Activated T-cell treated with anti-CD3 and anti-CD28 coated beads for 1 hour (primary cell): ENCODE measurements at regions not wholly inside any gene's neighbourhood (a gene's known extent, or its start where the extent isn't known, plus 50 kb on each side); places are given as distances from the start of the nearest gene placed in this dataset.

Source experiments
- DNase-seq: peaks from one replicate; pipeline ENCODE4 v3.0.0-alpha.2; 2020; ENCODE audit warnings: low read depth

DNA sequence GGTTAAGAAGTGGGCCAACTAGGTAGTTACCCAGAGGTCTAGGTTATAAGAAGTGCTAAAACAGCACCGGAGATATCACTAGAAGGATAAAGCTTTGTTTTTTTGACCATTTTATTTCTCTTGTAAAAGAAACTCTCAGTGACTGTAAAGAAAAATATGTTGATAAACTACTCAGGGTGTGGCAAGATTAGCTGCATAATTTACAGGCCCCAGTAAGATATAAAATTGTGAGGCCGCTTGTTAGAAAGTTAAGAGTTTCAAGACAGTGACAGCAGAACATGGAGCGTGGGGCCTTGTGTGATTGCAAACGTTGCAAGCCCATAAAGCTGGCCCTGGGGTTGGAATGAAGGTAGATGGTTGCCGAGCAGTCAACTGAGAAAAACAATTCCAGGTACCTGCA, 263.7 kb upstream of the EEF2KMT start:
- no peak for DNase-seq

DNA sequence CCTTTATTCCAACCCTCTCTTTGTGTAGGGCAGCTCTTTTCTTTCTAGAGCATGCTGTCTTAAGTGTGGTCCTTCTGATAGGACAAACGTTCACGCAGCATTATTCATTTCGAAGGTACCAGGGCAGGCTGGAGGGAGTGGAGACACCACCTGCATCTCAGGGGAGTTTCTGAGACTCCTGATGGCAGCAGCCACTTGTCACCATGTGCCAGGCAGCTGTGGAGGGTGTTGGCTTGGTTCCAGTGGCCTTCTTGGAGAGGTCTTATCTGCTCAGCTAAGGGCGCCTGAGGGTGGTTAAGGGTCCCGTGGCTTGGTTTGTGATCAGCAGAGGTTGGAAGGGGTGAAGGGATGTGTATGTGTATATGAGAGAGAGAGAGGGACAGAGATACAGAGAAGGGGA, 257.1 kb upstream of the EEF2KMT start:
- DNase-seq, result no peak

DNA sequence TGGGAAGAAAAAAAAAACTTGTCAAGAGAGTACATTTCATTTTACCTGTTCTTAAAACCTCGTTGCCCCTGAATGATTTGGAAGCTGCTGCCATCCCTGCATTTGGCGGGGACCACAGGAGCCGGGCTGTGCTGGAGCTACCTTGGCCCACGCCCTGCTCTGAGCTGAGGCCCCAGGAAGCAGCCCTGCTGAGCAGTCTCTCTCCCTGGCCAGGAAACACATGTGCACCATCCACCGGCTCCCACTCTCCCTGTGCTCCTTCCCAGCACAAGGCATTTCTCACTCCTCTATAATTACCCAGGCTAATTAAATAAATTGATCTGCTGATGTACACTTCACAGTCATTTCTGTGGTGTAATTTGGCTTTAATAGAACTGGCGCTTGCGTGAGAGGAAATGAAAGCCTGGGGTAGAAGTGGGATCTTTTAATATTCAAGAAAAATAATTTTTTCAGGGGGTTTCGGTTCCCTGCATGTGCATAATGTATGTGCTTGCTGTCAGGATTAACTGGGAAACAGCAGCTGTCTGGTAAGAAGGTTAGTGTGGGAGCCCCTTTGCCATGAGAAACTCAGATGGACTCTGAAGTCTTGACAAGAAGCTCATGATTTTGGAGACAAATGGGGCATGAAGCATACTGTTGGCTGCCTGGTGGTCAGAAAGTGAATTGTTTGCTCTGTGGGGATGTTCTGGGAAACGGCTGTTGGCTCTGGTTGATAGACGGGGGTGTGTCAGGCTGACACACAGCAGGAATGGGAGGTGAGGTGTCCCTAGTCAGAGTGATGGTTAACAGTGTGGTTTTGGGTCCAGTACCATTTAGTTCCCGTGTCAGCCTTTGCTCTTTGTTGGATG, 252.3 kb upstream of the EEF2KMT start:
- DNase-seq, result no peak

DNA sequence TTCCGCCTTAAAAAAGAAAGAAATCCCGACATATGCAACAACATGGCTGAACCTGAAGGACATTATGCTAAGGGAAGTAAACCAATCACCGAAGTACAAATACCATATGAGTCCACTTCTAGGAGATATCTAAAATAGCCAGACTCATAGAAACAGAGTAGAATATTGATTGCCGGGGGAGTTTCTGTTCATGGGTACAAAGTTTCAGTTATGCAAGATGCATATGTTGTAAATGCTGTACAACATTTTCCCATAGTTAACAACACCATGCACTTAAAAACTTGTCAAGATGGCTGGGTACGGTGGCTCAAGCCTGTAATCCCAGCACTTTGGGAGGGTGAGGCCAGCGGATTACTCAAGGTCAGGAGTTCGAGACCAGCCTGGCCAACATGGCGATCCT, 251.5 kb upstream of the EEF2KMT start:
- DNase-seq, result no peak

DNA sequence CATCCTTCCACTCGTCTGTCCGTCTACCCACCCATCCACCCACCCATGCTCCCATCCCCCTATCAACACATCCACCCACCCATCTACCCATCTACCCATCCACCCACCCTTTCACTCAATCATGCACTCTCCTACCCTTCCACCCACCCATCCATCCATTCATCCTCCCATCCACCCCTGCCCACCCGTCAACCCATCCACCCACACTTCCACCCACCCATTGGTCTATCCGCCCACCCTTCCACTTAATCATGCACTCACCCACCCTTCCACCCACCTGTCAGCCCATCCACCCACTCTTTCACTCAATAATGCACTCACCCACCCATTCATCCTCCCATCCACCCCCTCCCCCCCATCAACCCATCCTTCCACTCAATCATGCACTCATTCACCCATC, 250.0 kb upstream of the EEF2KMT start:
- no peak for DNase-seq

DNA sequence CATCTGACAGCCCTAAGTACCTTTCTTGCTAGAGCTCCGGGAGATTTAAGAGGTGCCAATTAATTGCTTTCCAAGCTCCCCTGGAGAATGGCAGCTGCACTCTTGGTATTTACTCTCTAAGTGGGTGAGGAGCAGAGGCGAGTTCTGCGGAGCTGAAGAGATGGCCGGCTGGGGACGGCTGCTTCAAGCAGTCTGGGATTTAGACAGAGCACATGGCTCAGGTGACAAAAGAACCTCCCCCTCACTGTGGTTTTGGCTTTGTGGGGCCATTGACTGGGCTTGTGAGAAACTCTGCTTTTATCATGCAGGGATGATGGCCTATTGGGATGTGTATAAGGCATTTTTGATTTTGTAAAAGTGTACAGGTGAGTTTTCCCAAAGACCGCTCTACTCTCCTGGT, 239.3 kb upstream of the EEF2KMT start:
- DNase-seq, result no peak

DNA sequence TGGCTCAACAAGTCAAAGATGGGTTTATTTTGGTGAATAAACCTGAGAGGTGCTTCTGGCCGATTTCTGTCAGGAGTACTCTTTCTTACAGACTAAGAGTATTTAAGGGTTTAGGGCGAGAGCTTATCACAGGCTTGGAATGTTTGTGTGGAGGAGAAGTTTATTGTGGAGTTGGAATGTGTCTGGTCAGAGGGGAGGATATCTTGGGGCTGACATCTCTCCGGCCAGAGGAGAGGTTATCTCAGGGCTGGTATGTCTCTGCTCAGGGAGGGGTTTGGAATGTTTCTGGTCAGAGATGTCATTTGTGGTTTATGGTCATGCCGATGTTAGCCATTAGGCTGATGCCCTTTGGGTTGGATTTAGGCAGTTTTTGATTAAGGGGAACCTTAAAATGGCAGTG, 236.4 kb upstream of the EEF2KMT start:
- DNase-seq, result no peak

DNA sequence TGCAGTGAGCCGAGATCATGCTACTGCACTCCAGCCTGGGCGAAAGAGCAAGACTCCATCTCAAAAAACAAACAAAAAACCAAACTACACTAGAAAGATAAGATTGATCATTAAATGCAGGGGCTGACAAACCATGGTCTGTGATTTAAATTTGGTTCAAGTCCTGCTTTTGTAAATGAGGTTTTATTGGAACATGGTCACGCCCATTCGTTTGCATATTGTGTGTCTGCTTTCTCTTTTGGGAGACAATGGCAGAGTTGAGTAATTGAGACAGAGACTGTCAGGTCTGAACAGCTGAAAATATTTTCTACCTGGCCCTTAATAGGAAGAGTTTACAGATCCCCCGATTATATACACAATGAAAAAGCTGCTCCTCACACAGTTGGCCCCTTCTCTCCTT, 235.5 kb upstream of the EEF2KMT start:
- no peak for DNase-seq

DNA sequence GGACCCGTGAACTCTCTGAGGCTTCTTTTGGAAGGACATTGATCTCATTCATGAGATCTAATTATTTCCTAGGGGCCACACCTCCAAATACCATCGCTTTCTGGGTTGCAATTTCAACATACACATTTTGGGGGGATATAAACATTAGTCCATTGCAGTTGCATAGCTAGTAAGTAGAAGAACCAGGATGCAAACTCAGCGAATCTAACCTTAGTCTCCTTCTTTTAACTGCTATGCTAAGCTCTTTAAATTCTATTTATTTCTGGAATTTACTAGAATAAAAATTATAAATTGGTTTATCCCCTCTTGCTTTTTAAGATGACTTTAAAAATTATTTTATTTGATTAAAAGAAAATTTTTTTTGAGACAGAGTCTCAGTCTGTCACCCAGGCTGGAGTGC, 232.5 kb upstream of the EEF2KMT start:
- DNase-seq, result no peak

DNA sequence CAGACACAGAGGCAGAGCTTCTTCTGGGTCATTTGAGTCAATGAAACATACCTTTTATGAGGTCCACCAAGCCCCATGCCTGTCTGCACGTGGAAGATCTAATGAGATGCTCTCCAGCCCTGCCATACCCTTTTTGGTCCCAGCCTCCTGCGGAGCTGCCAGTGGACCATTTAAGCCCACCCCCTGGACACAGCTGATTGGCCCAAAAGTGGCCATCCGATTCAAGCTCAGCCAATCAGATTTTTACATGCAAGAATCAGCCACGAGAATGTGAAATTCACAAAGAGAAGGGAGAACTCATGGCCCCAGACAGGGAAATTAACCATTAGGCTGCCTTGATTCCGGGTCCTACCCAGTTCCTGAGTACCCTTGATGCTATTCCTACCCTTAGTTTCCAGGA, 231.0 kb upstream of the EEF2KMT start:
- no peak for DNase-seq

DNA sequence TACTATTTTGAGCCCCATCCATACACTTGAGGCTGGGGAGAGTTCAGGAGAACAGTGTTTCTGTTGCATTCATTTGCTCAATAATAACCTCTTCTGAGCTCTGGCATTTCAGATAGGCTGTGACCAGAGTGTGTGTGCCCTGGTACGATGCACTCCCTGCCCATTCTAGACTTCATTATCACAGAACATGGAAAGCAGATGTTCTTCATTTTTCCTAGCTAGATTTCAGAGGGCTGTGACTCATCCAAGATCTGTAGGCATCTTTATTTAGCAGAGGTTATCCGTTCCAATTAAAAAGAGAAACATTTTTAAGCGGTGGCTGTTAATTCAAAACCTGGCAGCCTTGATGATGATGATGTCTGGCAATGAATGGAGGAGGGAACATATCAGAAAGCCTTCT, 228.8 kb upstream of the EEF2KMT start:
- DNase-seq, result no peak

DNA sequence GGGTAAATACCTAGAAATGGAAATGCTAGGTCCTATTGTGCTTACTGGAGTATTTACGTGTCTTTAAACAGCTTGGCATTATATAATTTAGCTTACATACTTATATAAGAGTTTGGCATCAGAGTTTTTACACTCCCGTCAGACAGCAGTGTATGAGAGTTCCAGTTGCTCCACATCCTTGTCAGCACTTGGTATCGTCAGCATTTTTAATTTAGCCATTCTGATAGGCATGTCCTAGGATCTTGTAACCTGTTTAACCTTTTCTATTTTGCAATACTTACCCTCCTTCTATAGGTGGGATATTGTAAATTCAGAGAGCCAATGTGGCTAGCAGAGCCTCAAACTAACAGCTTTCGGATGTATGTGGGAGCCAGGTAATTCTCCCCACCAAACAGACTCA, 228.3 kb upstream of the EEF2KMT start:
- DNase-seq, result no peak

DNA sequence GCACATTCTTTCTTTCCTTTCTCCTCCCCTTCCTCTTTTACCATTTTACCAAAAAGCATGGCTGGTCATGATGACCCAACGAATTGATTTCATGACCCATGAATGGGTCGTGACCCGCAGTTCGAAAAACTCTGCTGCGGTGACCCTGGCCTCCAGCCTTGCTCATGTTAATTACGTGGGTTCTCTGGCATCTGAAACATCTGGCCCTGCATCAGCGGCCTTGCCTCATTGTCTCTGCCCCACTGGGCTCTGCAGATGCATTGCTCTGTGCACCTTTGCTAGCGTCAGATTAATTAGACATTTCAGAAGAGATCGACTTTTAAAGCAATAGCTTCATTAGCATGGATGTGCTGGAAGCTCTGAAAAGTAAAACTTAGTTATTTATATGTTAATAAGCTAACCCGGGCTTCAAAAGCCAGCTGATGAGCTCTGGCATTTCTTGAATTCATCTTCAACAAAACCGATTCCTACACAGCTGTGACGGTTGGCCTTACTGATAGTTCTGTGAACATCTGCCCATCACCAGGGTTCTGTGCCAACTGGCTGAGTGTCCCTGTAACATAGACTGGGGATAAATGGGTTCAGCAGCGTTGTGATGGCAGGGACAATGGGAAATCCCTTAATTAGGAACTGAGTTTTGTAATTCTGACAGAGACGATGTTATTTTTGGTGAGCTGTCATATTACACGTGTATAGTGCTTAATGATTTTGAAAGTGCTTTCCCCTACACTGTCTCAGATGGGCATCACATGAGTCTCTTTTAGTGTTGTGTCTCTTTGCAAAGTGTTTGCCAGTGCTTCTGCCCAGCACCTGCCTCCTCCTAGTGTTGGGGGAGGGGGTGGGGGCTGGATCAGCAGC, 225.9 kb upstream of the EEF2KMT start:
- DNase-seq, result no peak

DNA sequence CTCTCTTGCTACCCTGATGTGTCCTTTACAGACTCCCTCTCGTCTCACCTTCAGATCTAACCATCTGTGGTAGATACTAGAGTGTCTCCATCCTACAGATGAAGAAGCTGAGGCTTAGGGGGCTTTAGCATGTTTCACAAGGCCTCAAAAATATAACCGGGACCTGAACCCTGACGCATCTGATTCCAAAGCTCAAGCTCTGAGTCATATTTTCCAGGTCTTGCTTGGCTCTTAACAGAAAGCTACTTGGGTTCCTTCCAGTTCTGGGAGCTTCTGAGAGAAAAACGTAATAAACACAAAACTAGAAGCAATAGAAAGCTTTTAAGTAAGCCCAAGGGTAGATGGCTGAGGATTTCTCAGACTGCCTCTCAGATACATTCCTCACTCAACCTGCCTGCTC, 224.3 kb upstream of the EEF2KMT start:
- DNase-seq, result no peak

DNA sequence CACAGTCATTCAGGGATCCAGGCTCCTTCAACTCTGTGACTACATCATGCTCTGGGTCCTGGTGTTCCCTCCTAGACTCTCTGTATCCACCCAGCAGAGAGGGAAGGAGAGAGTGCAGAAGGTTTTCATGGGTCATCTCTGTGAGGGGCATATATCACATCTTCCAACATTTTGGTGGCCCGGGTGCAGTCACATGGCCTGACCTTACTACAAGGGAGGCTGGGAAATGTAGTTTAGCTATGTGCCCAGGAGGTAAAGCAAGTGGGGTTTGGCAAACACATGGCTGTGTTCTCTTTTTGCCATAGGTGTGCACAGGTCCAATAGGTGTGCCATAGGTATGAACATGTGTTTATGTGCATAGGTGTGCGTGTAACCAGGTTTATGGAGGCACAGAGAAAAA, 222.2 kb upstream of the EEF2KMT start:
- no peak for DNase-seq

DNA sequence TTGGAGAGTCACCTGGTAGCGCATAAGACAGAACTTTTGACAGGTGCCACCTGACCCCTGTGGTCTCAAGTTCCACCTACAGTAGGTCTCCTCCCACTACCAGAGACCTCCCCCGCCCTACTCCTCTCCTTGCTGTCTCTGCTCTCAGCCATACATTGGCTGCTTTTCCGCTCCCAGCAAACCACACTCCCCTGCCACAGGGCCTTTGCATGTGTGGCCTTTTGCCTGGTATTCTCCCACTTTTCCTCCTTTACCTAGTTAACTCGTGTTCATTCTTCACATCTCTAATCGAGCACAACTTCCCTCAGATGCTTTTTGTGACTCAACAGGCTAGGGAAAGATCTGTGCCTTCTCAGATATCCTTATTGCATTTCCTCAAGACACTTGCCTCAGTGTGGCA, 218.3 kb upstream of the EEF2KMT start:
- no peak for DNase-seq

DNA sequence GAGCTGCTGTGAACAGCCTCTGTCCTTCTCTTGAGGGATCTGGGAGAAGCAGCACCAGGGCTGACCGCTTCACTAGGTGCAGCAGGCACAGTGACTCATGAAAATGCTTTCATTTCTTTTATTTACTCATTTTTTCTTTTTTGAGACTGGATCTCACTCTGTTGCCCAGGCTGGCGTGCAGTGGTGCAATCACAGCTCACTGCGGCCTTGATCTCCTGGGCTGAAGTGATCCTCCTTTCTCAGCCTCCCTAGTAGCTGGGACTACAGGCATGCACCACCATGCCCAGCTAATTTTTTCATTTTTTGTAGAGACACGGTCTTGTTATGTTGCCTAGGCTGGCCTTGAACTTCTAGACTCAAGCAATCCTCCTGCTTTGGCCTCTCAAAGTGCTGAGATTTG, 216.8 kb upstream of the EEF2KMT start:
- DNase-seq, result no peak

DNA sequence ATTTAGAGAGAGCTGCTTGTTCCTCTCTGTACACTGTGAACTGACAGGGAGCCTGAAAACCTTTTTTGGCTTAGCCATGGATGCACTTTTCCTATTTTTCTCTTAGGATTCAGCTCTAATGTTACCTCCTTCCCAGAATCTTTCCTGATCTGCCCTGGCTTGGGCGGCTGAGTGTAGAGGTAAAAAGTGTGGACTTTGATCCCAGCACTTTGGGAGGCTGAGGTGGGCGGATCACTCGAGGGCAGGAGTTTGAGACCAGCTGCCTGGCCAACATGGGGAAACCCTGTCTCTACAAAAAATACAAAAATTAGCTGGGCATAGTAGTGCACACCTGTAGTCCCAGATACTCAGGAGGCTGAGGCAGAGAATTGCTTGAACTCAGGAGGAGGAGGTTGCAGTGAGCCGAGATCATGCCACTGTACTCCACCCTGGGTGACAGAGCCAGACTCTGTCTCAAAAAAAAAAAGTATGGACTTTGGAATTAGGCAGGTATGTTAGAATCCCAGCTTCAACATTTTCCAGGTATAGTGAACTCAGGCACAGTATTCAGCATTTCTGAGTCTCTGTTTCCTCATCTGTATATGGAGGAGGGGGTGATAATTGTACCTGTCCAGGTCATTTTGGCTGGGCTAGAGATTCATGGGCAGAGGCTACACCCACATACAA, 212.5 kb upstream of the EEF2KMT start:
- DNase-seq, result no peak

DNA sequence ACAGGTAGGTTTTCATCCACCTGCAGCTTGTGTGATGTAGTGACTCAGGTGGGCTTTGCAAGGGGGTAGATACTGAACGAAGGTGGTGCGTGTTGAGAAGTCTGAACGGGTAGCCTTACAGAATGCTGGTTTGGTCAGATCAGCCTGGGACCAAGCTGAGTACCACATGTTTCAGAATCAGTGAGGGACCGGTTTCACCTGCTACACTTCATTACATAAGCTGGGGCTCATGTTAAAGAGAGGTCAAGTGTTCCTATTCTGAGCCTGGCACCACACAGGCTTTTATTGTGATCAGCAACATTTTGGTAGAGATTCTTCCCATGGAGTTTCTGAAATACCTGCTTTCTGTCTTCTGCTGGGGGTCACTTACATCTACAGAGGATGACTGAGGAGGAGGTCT, 207.4 kb upstream of the EEF2KMT start:
- no peak for DNase-seq

DNA sequence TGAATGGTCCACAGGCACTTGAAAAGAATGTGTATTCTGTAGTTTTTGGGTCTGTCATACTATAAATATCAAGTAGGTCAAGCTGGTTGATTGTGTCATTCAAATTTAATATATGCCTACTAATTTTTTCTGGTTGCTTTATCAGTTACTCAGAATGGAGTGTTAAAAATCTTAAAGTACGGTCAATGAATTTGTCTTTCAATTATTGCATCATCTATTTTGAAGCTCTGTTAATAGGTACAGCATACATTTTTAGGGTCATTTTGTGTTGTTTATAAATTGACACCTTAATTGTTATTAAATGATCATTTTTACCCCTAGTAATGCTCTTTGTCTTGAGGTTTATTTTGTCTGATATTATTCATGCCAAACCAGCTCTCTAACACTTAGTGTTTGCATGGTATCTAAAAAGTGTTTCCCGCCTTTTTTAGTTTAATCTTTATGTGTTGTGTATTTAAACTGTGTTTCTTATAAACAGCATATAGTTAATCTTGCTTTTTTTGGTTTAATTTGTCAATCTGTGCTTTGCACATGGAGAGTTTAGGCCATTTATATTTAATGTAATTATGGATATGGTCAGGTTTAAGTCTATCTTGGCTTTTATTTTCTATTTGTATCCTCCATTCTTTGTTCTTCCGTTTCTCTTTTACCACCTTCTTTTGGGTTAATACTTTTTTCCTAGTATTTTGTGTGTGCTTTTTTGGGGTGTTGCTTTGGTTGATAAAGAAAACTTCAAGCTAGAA, 204.9 kb upstream of the EEF2KMT start:
- DNase-seq, result no peak

DNA sequence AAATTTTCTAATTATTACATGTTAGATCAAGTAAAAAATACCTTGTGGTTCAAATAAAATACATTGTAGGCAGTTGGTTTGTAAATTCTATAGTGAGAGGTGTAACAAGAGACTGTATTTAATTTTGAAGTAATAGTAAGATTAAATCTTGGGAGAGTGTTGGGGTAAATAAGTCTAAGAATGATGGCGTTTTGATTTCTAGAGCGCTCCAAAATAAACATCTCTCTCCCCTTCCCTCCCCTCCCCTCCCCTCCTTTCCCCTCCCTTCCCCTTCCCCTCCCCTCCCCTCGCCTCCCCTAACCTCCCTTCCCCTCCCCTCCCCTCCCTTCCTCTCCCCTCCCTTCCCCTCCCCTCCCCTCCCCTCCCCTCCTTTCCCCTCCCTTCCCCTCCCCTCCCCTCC, 200.6 kb upstream of the EEF2KMT start:
- DNase-seq, result no peak

DNA sequence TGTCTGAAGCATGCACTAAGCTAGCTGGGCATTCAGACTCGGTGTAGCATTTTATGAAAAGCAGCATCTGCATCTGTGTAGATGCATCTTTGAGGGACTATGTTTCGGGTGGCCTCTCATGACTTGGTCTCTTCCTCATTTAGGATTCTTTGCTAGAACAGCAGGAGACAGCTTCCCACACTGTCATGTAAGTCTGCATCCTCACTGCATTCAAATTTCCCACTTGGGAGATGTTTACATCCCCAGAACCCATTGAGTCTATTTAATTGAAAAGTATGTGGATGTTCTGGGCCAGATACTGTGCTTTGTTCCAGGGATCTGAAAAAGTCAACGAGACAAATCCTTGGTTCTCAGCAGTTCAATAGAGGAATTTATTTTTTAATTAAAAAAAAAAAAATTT, 198.6 kb upstream of the EEF2KMT start:
- DNase-seq, result no peak
